ENCODE measurements at regions not wholly inside any gene's neighbourhood (a gene's known extent, or its start where the extent isn't known, plus 50 kb on each side); places are given as distances from the start of the nearest gene placed in this dataset.

DNA sequence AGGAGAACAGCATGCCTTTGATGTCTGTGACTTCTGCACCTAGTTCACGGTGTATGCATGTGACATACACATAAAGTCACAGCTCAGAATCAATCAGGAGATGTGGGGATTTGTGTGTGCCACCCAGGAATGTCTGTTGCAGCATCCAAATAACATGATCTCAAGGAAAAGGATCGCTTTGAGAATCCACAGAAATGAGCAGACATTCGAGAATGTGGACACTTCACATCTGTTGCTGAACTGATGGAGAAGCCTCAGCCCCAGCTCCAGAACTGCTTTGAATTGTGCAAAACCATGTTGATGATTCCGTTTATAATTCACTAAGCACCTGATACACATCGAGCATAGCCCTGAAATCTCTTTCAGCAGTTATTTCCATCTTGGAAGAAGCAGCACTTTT, 208.6 kb downstream of the CMPK2 start:
- CTCF ChIA-PET, result no interaction called here
- no peak overlapping the region for H3K27ac Mint-ChIP-seq

DNA sequence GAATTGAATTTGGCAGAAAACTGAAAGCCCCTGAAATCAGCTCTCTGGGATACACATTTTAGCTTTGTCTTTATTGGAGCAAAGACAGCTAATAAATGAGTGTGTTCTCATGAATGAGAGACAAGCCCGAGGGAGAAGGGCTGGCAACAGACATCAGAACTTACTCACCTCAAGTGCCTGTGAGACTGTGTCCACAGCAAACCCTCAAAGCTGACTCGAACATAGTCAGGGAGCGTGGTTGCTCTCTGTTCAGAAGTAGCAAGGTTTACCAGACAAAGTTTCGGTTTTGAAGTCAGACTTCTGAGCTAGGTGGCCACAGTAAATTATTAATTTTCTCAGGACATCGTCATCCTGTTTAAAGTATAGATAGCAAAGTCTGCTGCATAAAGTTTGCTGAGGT, 207.9 kb downstream of the CMPK2 start:
- CTCF ChIA-PET, result no interaction called here
- peaks cover 4% of the 10 kb centered on the region for H3K27me3 Mint-ChIP-seq (ENCODE audit: low read depth)
- H3K27ac Mint-ChIP-seq, result no peak overlapping the region
- no peaks in the 10 kb centered on the region for H3K36me3 Mint-ChIP-seq (ENCODE audit: low read depth)
- intact Hi-C loops (cut with micrococcal nuclease), result no loop called here
- no peak for DNase-seq
- no peak overlapping the region for H3K4me3 Mint-ChIP-seq
- no peaks in the 10 kb centered on the region for H3K9me3 Mint-ChIP-seq
- H3K4me1 Mint-ChIP-seq (ENCODE audit: low read depth), result no peaks in the 10 kb centered on the region

More for the DNA sequence above, 208.6 kb downstream of the CMPK2 start:
- no peak overlapping the region for H3K4me3 Mint-ChIP-seq
- H3K4me1 Mint-ChIP-seq (ENCODE audit: low read depth), result no peaks in the 10 kb centered on the region
- H3K36me3 Mint-ChIP-seq (ENCODE audit: low read depth), result no peaks in the 10 kb centered on the region
- intact Hi-C loops (cut with micrococcal nuclease), result no loop called here
- H3K27me3 Mint-ChIP-seq (ENCODE audit: low read depth), result peaks cover 4% of the 10 kb centered on the region
- H3K9me3 Mint-ChIP-seq, result no peaks in the 10 kb centered on the region
- DNase-seq, result no peak

DNA sequence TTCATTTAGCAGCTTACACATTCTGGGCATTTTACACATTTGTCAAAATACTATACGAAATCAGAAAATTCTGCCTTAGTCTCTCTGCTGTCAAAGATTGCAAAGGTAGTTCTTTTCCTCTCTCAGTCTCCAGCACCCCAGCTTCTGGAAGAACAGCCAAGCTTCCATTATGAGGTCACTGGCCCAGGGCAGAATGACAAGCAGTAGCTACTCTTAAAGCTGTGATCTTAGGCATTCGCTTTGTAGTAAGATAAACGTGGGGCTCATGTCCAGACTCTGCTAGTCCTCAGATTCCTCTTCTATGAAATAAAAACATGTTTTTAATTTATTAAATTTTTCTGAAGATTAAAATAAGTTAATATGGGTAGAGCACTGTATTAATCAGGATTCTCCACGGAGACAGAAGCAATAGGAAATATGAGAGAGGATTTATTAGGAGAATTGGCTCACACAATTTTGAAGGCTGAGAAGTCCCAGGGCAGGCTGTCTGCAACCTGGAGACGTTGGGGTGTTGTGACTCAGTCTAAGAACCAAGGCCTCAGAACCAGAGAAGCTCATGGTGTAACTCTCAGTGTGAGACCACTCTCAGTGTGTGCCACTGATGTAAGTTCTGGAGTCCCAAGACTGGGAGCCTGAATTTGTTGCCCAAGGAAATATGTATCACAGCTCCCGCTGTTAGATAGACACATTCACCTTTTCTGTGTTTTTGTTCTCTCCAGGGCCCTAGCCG, 201.2 kb downstream of the CMPK2 start:
- Mint-ChIP-seq H3K27ac (no peak overlapping the region), H3K36me3 (ENCODE audit: low read depth) (no peaks in the 10 kb centered on the region), H3K4me3 (no peak overlapping the region), H3K9me3 (no peaks in the 10 kb centered on the region), H3K27me3 (ENCODE audit: low read depth) (peaks cover 5% of the 10 kb centered on the region), H3K4me1 (ENCODE audit: low read depth) (no peaks in the 10 kb centered on the region)
- CTCF ChIA-PET, result no interaction called here
- intact Hi-C loops (cut with micrococcal nuclease), result no loop called here
- no peak for DNase-seq

DNA sequence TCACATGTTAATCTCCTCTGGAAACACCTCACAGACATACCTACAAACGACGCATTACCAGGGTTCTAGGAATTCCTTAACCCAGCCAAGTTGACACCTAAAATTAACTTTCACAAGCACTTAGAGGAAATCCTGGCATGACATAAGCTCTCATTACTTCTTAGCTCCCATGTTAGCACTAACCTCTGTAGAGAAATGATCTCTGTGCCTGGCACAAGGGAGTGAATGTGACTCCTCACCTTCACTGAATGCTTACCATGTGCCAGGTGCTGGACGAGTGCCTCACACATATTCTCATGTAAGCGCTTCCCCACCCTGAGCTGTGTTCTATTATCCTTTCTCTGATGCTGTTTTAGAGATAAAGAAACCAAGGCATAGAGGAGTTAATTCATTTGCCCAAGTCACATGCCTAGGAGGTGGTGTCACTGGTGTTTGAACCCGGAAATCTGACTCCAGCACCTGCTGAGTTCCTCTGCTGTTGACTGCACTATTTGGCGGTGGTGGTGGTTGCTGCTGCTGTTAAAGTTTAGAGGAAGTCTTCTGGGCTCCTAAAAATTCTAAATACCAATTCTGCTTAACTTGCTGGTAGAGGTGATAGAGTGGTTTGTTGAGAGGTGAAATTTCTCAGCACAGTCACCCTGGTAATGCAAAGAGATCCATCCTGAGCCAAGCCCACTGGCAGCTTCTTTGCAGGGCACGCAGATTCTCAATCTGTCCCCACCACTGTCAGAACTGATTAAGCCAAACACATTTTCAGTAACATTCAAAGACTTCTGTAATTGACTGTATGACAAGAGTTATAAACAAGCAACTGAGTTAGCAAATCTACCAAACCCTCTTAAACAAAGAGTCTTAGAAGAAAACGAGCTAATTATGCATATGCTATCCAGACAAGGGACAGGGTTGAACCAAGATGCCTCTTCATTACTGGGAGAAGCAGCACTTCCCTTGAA, 200.3 kb downstream of the CMPK2 start:
- peaks cover 5% of the 10 kb centered on the region for H3K27me3 Mint-ChIP-seq (ENCODE audit: low read depth)
- DNase-seq, result no peak
- no peaks in the 10 kb centered on the region for H3K9me3 Mint-ChIP-seq
- no peaks in the 10 kb centered on the region for H3K4me1 Mint-ChIP-seq (ENCODE audit: low read depth)
- H3K4me3 Mint-ChIP-seq, result no peak overlapping the region
- intact Hi-C loops (cut with micrococcal nuclease), result no loop called here
- no peaks in the 10 kb centered on the region for H3K36me3 Mint-ChIP-seq (ENCODE audit: low read depth)
- CTCF ChIA-PET, result no interaction called here
- H3K27ac Mint-ChIP-seq, result no peak overlapping the region

DNA sequence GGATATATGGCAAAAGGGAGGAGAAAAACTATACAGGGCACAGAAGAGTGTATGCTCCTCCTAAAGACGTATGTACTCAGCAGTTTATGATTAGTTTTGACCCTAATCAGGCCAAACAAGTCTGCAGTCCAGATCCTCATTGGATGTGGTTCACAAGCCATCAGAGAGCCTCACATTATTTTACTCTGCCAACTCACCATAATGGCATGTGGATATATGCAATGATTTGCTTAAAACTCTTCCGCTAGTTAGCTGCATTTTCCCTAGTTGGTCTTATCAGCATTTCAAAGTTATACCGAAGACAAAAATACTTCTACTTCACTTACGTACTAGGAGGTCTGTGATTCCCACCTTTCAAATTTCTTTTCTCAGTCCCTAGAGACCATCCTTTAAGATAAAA, 198.4 kb downstream of the CMPK2 start:
- H3K4me3 Mint-ChIP-seq, result no peak overlapping the region
- no peaks in the 10 kb centered on the region for H3K4me1 Mint-ChIP-seq (ENCODE audit: low read depth)
- intact Hi-C loops (cut with micrococcal nuclease), result no loop called here
- H3K27ac Mint-ChIP-seq, result no peak overlapping the region
- H3K36me3 Mint-ChIP-seq (ENCODE audit: low read depth), result no peaks in the 10 kb centered on the region
- H3K27me3 Mint-ChIP-seq (ENCODE audit: low read depth), result peaks cover 3% of the 10 kb centered on the region
- DNase-seq, result no peak
- H3K9me3 Mint-ChIP-seq, result no peaks in the 10 kb centered on the region
- CTCF ChIA-PET, result no interaction called here

DNA sequence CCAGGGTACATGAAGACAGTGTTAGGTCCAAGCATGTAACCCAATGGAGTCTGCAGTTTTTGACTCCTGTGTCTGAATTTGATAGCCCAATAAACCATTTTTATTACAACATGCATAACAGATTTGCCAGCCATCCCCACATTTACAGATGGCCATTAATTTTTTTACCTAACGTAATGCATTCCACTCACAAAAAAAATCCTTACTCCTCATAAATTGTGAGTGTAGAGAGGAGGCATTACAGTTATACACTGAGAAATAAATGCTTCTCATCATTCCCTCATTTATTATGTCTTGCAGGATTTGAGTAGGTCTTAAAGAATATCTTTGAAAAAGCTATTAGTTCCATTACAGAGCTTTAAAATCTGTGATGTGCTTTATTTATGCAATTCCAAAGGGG, 193.8 kb downstream of the CMPK2 start:
- peaks cover 4% of the 10 kb centered on the region for H3K27me3 Mint-ChIP-seq (ENCODE audit: low read depth)

DNA sequence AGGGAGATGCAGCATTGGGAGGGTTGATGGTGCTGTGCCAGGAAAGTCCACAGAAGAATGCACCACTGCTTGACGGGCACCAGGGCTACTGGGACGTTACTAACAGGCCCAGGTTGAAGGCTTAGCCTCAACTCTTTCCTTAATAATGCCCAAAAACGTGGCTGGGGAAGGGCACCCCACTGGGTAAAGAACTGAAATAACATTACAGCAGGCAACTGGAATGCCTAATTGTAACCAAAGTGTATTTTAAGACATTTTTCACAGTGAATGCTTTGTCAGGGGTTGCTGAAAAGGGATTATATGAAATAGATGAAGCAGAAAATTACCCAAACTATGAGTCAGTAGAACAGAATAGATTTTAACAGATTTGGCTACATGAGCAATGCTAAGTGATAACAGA, 191.3 kb downstream of the CMPK2 start:
- CTCF ChIA-PET, result no interaction called here
- H3K9me3 Mint-ChIP-seq, result no peaks in the 10 kb centered on the region
- intact Hi-C loops (cut with micrococcal nuclease), result no loop called here
- H3K27ac Mint-ChIP-seq, result no peak overlapping the region
- peaks cover 4% of the 10 kb centered on the region for H3K27me3 Mint-ChIP-seq (ENCODE audit: low read depth)
- H3K4me1 Mint-ChIP-seq (ENCODE audit: low read depth), result no peaks in the 10 kb centered on the region
- DNase-seq, result no peak
- no peaks in the 10 kb centered on the region for H3K36me3 Mint-ChIP-seq (ENCODE audit: low read depth)
- no peak overlapping the region for H3K4me3 Mint-ChIP-seq

More for the DNA sequence above, 193.8 kb downstream of the CMPK2 start:
- CTCF ChIA-PET, result no interaction called here
- Mint-ChIP-seq H3K27ac (no peak overlapping the region), H3K4me1 (ENCODE audit: low read depth) (no peaks in the 10 kb centered on the region), H3K36me3 (ENCODE audit: low read depth) (no peaks in the 10 kb centered on the region), H3K9me3 (no peaks in the 10 kb centered on the region), H3K4me3 (no peak overlapping the region)
- intact Hi-C loops (cut with micrococcal nuclease), result no loop called here
- no peak for DNase-seq

DNA sequence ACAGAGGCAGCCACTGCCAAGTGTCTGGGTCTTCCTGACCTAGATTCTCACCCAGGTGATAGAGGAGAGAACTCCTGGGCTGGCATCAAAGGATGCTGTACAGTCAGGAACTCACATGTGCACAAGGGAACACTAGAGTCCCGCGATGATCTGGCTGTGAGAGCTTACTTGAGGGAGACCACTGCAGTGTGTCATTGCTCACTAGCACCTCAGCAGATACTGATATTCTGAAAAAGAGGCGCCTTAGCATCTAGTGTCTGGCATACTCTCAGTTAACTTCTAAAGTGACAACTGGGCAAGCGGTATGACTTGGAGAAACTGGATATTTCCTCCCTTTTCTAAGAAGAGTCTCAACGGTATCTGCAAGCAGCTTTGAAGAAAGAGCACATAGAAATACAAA, 189.9 kb downstream of the CMPK2 start:
- no peak for DNase-seq
- no peaks in the 10 kb centered on the region for H3K36me3 Mint-ChIP-seq (ENCODE audit: low read depth)
- H3K9me3 Mint-ChIP-seq, result no peaks in the 10 kb centered on the region
- intact Hi-C loops (cut with micrococcal nuclease), result no loop called here
- peaks cover 4% of the 10 kb centered on the region for H3K27me3 Mint-ChIP-seq (ENCODE audit: low read depth)
- no peak overlapping the region for H3K4me3 Mint-ChIP-seq
- H3K27ac Mint-ChIP-seq, result no peak overlapping the region
- CTCF ChIA-PET, result no interaction called here
- no peaks in the 10 kb centered on the region for H3K4me1 Mint-ChIP-seq (ENCODE audit: low read depth)

DNA sequence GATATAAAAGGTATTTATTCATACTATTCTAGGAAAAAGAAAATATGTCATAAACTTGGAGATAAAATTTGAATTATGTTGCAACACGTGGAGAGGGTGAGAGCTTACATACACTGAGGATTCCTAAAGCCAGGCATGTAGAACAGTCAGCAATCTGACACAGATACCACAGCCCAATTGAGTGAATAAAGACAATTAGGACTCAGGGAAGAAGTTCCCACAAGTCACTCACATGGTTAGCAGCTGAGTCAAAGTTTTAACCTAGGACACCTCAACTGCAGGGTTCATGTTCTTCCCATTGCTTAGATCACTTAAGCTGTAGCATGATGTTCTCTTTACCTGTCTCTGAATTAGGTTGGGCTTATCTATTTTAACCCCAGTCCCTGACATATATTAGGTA, 189.5 kb downstream of the CMPK2 start:
- no peak for DNase-seq
- no peak overlapping the region for H3K27ac Mint-ChIP-seq
- H3K27me3 Mint-ChIP-seq (ENCODE audit: low read depth), result peaks cover 5% of the 10 kb centered on the region
- no peaks in the 10 kb centered on the region for H3K9me3 Mint-ChIP-seq
- H3K4me1 Mint-ChIP-seq (ENCODE audit: low read depth), result no peaks in the 10 kb centered on the region
- CTCF ChIA-PET, result no interaction called here
- no peak overlapping the region for H3K4me3 Mint-ChIP-seq
- H3K36me3 Mint-ChIP-seq (ENCODE audit: low read depth), result no peaks in the 10 kb centered on the region
- intact Hi-C loops (cut with micrococcal nuclease), result no loop called here

DNA sequence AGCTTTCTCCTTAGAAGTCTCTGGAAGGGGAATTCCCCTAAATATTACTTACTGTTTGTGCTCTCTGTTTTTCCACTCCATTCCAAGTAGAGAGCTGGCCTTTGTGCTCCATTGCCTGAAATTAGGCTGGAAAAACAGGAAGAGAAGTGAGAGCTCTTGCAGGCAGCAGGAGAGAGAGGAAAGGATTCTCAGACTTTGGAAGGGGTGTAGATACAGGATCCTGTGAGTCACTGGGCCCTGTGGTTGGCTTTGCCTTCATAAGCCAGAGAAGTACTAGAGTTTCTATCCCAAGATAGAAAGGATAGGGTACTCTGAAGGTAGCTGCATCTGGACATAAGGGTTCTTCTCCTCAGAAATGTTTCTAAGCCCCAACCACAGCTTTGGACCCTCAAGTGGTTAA, 188.9 kb downstream of the CMPK2 start:
- intact Hi-C loops (cut with micrococcal nuclease), result no loop called here
- Mint-ChIP-seq H3K27me3 (ENCODE audit: low read depth) (peaks cover 10% of the 10 kb centered on the region), H3K4me1 (ENCODE audit: low read depth) (no peaks in the 10 kb centered on the region), H3K36me3 (ENCODE audit: low read depth) (no peaks in the 10 kb centered on the region), H3K27ac (no peak overlapping the region), H3K9me3 (no peaks in the 10 kb centered on the region), H3K4me3 (no peak overlapping the region)
- no peak for DNase-seq
- CTCF ChIA-PET, result no interaction called here

DNA sequence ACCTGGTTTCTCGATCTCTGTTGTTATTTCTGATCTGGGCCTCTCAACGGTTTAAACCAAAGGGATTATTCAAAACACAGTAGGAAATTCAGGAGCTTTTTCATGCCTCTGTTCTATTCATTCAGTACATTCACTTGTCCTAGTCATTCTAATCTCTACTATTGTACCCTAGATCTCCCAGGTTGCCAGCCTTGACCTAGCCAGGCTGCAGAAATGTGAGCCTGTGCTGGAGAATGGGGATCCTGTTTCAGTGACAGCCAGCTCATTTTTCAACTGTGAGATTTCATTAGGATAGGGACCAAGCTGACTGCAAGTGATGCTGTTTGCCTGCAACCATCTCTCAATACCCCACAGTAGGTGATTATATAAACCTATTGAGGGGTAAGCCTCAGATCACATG, 186.2 kb downstream of the CMPK2 start:
- Mint-ChIP-seq H3K9me3 (no peaks in the 10 kb centered on the region), H3K27ac (no peak overlapping the region), H3K4me3 (no peak overlapping the region), H3K4me1 (ENCODE audit: low read depth) (no peaks in the 10 kb centered on the region), H3K27me3 (ENCODE audit: low read depth) (peaks cover 10% of the 10 kb centered on the region), H3K36me3 (ENCODE audit: low read depth) (no peaks in the 10 kb centered on the region)
- no peak for DNase-seq
- intact Hi-C loops (cut with micrococcal nuclease), result no loop called here
- CTCF ChIA-PET, result no interaction called here

DNA sequence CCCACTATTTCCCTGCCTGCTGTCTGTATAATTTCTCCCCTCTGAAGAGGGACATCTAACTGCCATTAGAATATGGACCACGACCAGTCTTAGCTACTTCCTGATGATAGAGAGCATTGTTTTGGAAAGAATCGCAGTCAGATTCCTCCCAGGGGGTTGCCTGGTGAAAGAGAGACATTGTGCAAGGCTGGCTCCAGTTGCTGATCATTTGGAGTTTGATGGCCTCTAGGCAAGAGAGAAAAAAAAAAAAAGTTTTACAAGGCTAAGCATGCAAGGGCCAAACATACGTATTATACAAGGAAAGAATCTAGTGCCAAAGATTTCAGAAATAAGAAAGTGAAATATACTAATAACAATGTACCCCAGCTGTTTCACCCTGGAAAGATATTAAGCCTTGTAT, 182.2 kb downstream of the CMPK2 start:
- Mint-ChIP-seq H3K4me1 (ENCODE audit: low read depth) (no peaks in the 10 kb centered on the region), H3K9me3 (no peaks in the 10 kb centered on the region), H3K27me3 (ENCODE audit: low read depth) (peaks cover 16% of the 10 kb centered on the region), H3K36me3 (ENCODE audit: low read depth) (no peaks in the 10 kb centered on the region), H3K4me3 (no peak overlapping the region), H3K27ac (no peak overlapping the region)
- CTCF ChIA-PET, result no interaction called here
- DNase-seq, result no peak
- intact Hi-C loops (cut with micrococcal nuclease), result no loop called here

DNA sequence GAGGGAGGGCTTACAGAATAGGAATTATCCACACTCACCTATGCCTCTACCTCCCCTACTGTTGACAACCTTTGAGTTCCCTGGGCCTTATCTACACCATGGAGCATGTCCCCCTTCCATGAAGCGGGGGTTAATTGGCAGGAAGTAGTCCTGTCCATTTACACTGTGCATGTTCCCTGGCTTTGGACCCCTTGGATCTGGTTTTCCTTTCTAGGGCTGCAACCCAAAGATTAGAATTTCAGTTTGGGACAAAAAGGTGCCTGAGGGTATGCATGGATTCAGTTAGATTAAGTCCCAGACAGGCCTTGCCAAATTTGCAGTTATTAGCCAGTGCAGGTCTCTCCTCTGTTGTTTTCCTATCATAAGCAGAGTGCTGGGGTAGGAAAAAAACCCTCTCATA, 180.3 kb downstream of the CMPK2 start:
- Mint-ChIP-seq H3K27me3 (ENCODE audit: low read depth) (peaks cover 16% of the 10 kb centered on the region), H3K4me3 (no peak overlapping the region), H3K9me3 (no peaks in the 10 kb centered on the region), H3K36me3 (ENCODE audit: low read depth) (no peaks in the 10 kb centered on the region), H3K4me1 (ENCODE audit: low read depth) (no peaks in the 10 kb centered on the region), H3K27ac (no peak overlapping the region)
- intact Hi-C loops (cut with micrococcal nuclease), result no loop called here
- DNase-seq, result no peak
- CTCF ChIA-PET, result no interaction called here

All from activated naive CD4-positive, alpha-beta T cell treated with anti-CD3 and anti-CD28 coated beads for 36 hours (primary cell).